Endothelial cell of umbilical vein (primary cell): ENCODE measurements at regions not wholly inside any gene's neighbourhood (a gene's known extent, or its start where the extent isn't known, plus 50 kb on each side); places are given as distances from the start of the nearest gene placed in this dataset.

Source experiments
- BruUV-seq: library from RNA; stranded (reverse); fragments of 400-500 nt; replicated peaks from 2 replicates; lab custom pipeline; 2021; lab: Mats Ljungman, UMichigan
- CTCF ChIA-PET: fragments of 300-600, 350-600 bp; sonication (Branson Sonifier 250); formaldehyde crosslinking; loops from one replicate; lab custom pipeline; 2021; ENCODE audit warnings: antibody characterized with exemption, inconsistent platforms; lab: Charles Lee
- POLR2A ChIA-PET: fragments of 300-600, 350-600 bp; sonication (Branson Sonifier 250); formaldehyde crosslinking; loops from one replicate; lab custom pipeline; 2021; ENCODE audit warnings: antibody characterized with exemption, inconsistent platforms; lab: Charles Lee
- DNase-seq: peaks from one replicate; pipeline ENCODE4 v3.0.0-alpha.2; 2011; ENCODE audit warnings: low read depth, low spot score
- FAIRE-seq: peaks from 2 replicates; lab custom pipeline; 2011; peaks lifted over from hg19 to GRCh38; lab: Jason Lieb, UNC
- H2AFZ ChIP-seq: 2 replicates; pipeline ENCODE4 v1.6.0; 2012; ENCODE audit warnings: low read depth, low read length, control low read depth, inconsistent platforms
- H3K27ac ChIP-seq: 2 replicates; pipeline ENCODE4 v1.5.1; 2011; ENCODE audit warnings: low read depth, mild to moderate bottlenecking, control low read depth, low read length, moderate library complexity; ENCODE audit not compliant: insufficient read depth
- H3K27me3 ChIP-seq, 2 experiments: 2 replicates each; pipeline versions ENCODE4 v1.6.0 to v1.6.1; 2011; ENCODE audit warnings: low read length in 2 of 2, mixed read lengths in 1 of 2; ENCODE audit not compliant: control insufficient read depth in 2 of 2, insufficient read depth in 2 of 2
- H3K36me3 ChIP-seq, 2 experiments: 2 replicates in 1 of 2; 3 replicates in 1 of 2; pipeline ENCODE4 v1.5.1; 2011; ENCODE audit warnings: low read length in 2 of 2, mild to moderate bottlenecking in 1 of 2, moderate library complexity in 1 of 2; ENCODE audit not compliant: control insufficient read depth in 2 of 2, insufficient read depth in 2 of 2; ENCODE audit errors: extremely low read depth in 1 of 2
- H3K4me1 ChIP-seq: 3 replicates; pipeline ENCODE4 v1.5.1; 2011; ENCODE audit warnings: mild to moderate bottlenecking, low read length; ENCODE audit not compliant: control insufficient read depth, insufficient read depth; ENCODE audit errors: extremely low read depth
- H3K4me2 ChIP-seq: 2 replicates; pipeline ENCODE4 v1.6.1; 2011; ENCODE audit warnings: low read length, control low read depth, mixed read lengths; ENCODE audit not compliant: insufficient read depth
- H3K4me3 ChIP-seq, 3 experiments: fragments of 200-600 bp in 1 of 3; sonication (generic), shearing (Covaris generic) in 1 of 3; replicated peaks in 1 of 3; 2 replicates each; pipeline ENCODE4 v1.5.1; 2011 to 2016; ENCODE audit warnings: control low read depth in 3 of 3, low read length in 3 of 3, mild to moderate bottlenecking in 2 of 3, inconsistent platforms in 1 of 3, low read depth in 1 of 3, moderate library complexity in 1 of 3; ENCODE audit not compliant: insufficient read depth in 1 of 3
- H3K79me2 ChIP-seq: 2 replicates; pipeline ENCODE4 v1.6.0; 2012; ENCODE audit warnings: low read length, inconsistent platforms; ENCODE audit not compliant: control insufficient read depth, insufficient read depth
- H3K9ac ChIP-seq: replicated peaks from 2 replicates; pipeline ENCODE3; 2011; ENCODE audit warnings: low read length, control low read depth; ENCODE audit not compliant: insufficient read depth; ENCODE audit errors: extremely low read depth
- H3K9me1 ChIP-seq: replicated peaks from 3 replicates; pipeline ENCODE4 v1.6.0; 2011; ENCODE audit warnings: mild to moderate bottlenecking, low read length; ENCODE audit not compliant: control insufficient read depth, insufficient read depth; ENCODE audit errors: extremely low read depth
- H3K9me3 ChIP-seq: replicated peaks from 2 replicates; pipeline ENCODE4 v1.5.1; 2012; ENCODE audit warnings: low read length, inconsistent platforms; ENCODE audit not compliant: control insufficient read depth, insufficient read depth
- H4K20me1 ChIP-seq: replicated peaks from 2 replicates; pipeline ENCODE3; 2011; ENCODE audit warnings: mild to moderate bottlenecking, low read length; ENCODE audit not compliant: control insufficient read depth, insufficient read depth; ENCODE audit errors: extremely low read depth
- CTCF ChIP-seq, 2 donors: IDR thresholded peaks; 1 replicate in 1 of 2; 2 replicates in 1 of 2; pipeline ENCODE4 v1.5.1; 2011; ENCODE audit warnings: low read length in 2 of 2, mild to moderate bottlenecking in 2 of 2, moderate library complexity in 2 of 2, control low read depth in 1 of 2, inconsistent platforms in 1 of 2, low read depth in 1 of 2; ENCODE audit not compliant: insufficient read depth in 1 of 2; ENCODE audit errors: extremely low read depth in 1 of 2
- EZH2 ChIP-seq: IDR thresholded peaks from 2 replicates; pipeline ENCODE4 v1.6.1; 2012; ENCODE audit warnings: borderline replicate concordance, low read depth, mild to moderate bottlenecking, moderate library complexity, low read length, inconsistent platforms; ENCODE audit not compliant: severe bottlenecking
- FOS ChIP-seq: IDR thresholded peaks from 2 replicates; pipeline ENCODE4 v1.6.1; 2011; ENCODE audit warnings: mild to moderate bottlenecking, low read length, moderate library complexity, borderline replicate concordance; ENCODE audit not compliant: insufficient read depth
- GATA2 ChIP-seq: IDR thresholded peaks from 2 replicates; pipeline ENCODE4 v1.7.0; 2011; ENCODE audit warnings: low read depth, mild to moderate bottlenecking, moderate library complexity, mixed read lengths, low read length; ENCODE audit not compliant: insufficient read length, insufficient read depth
- JUN ChIP-seq: IDR thresholded peaks from 2 replicates; pipeline ENCODE4 v1.6.1; 2011; ENCODE audit warnings: borderline replicate concordance, low read depth; ENCODE audit not compliant: insufficient read length, insufficient read depth
- MAX ChIP-seq: IDR thresholded peaks from 2 replicates; pipeline ENCODE4 v1.6.1; 2011; ENCODE audit not compliant: insufficient read depth, insufficient read length
- MYC ChIP-seq: IDR thresholded peaks from one replicate; pipeline ENCODE4 v1.6.1; 2011; ENCODE audit warnings: mild to moderate bottlenecking, low read depth, low read length
- POLR2A ChIP-seq: IDR thresholded peaks from 2 replicates; pipeline ENCODE4 v1.6.1; 2012; ENCODE audit warnings: low read depth, mild to moderate bottlenecking, control low read depth, low read length
- POLR2AphosphoS5 ChIP-seq: IDR thresholded peaks from 2 replicates; pipeline ENCODE4 v1.6.1; 2012; ENCODE audit warnings: low read depth, mild to moderate bottlenecking, control low read depth, low read length, moderate library complexity; ENCODE audit not compliant: insufficient read depth
- dilution Hi-C: fragments of 300-500 bp; cut with MboI; formaldehyde crosslinking; loops from one replicate; pipeline ENCODE4 v1.15.0; 2019; ENCODE audit warnings: low sequenced_read_pairs; ENCODE audit not compliant: extremely low pct_ligation_motif_present
- intact Hi-C: fragments of 100-400 bp; cut with micrococcal nuclease; formaldehyde crosslinking; loops from one replicate; pipeline ENCODE4 v1.10.0; 2022

- ChIA-PET POLR2A (no interaction called here), CTCF (no interaction called here)
- Histone ChIP-seq H3K9me3 (peaks cover 2% of the 10 kb centered on the region), H3K9me1 (no peaks in the 10 kb centered on the region), H4K20me1 (no peaks in the 10 kb centered on the region), H2AFZ (no peak overlapping the region), H3K4me2 (no peak overlapping the region), H3K4me3 (no peak overlapping the region), H3K79me2 (no peaks in the 10 kb centered on the region), H3K27me3 (no peaks in the 10 kb centered on the region), H3K9ac (no peak overlapping the region), H3K36me3 (no peaks in the 10 kb centered on the region), H3K27ac (no peak overlapping the region), H3K4me1 (no peaks in the 10 kb centered on the region)
- FAIRE-seq, result no peak
- no TSS peak for BruUV-seq
- dilution Hi-C loops (no loop called here), intact Hi-C loops (no loop called here)
- no peak for DNase-seq
- TF ChIP-seq JUN (no peak), GATA2 (no peak), FOS (no peak), POLR2AphosphoS5 (no peak), MAX (no peak), MYC (no peak)
Measured at GRCh38 chr13:103272770-103273169, 206.6 kb upstream of the SLC10A2 start.

GRCh38 chr13:103263448-103263847 lies 197.2 kb upstream of the SLC10A2 start:
- dilution Hi-C loops, result no loop called here
- H3K4me3 ChIP-seq, result no peak overlapping the region
- no peak overlapping the region for H2AFZ ChIP-seq
- no peaks in the 10 kb centered on the region for H3K9me1 ChIP-seq
- no peaks in the 10 kb centered on the region for H3K79me2 ChIP-seq
- CTCF ChIA-PET, result no interaction called here
- no peaks in the 10 kb centered on the region for H4K20me1 ChIP-seq
- intact Hi-C loops, result no loop called here
- H3K27me3 ChIP-seq, result no peaks in the 10 kb centered on the region
- H3K27ac ChIP-seq, result no peak overlapping the region
- peaks cover 2% of the 10 kb centered on the region for H3K9me3 ChIP-seq
- H3K4me2 ChIP-seq, result no peak overlapping the region
- H3K36me3 ChIP-seq, result no peaks in the 10 kb centered on the region
- no TSS peak for BruUV-seq
- no peak overlapping the region for H3K9ac ChIP-seq
- TF ChIP-seq MAX (no peak), JUN (no peak), FOS (no peak), GATA2 (no peak), CTCF (IDR thresholded peaks at IDR 0.05; ENCODE audit: extremely low read depth in 1 of 2, insufficient read depth in 1 of 2, low read depth in 1 of 2, low read length in 2 of 2) (no peak), POLR2AphosphoS5 (no peak), EZH2 (no peak), POLR2A (no peak), MYC (no peak)
- POLR2A ChIA-PET, result no interaction called here
- no peak for FAIRE-seq
- DNase-seq, result no peak
- H3K4me1 ChIP-seq, result no peaks in the 10 kb centered on the region
